ENCODE measurements at regions not wholly inside any gene's neighbourhood (a gene's known extent, or its start where the extent isn't known, plus 50 kb on each side); places are given as distances from the start of the nearest gene placed in this dataset.
A peak's percentile ranks its signal among the peaks of the same experiment; 100 is the strongest.
"Not testable (repeated sequence)": the region's sequence is repeated elsewhere in the genome, so short reads cannot be mapped to it uniquely, and the experiment has no call there.

DNA sequence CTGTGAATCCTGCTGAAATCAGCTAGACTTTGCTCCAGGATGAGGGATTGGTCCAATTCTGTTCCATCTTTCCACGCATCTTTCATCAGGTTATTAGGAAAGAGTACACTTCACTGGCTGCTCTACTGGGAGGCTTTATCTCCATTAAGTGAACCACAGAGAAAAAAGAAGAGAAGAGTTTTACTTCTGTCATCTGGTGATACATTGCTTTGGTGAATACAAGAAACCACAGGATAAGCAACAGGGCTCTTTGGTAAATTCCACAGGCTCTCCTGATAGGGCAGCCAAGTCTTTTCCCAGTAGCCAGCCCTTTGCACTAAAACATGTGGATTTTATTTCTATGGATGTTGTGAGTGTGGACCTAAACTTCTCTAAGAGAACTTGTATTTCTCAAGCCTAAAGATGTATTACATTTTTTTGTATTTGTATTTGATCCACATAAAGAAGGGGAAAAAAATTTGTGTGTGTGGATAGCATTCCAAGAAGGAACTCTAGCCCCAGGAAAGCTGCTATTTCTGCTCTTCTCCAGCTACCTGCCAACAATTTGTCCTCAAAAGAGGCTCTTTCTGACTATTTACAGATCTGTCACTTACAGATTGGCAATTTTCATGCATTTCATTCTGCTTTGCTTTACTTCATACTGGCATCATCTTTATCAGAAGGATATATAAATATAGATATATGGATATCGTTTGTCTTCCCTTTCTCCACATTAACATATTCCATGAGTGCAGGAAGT is 1117.6 kb upstream of the TMEM132C start:
- DNase-seq, result no peak

DNA sequence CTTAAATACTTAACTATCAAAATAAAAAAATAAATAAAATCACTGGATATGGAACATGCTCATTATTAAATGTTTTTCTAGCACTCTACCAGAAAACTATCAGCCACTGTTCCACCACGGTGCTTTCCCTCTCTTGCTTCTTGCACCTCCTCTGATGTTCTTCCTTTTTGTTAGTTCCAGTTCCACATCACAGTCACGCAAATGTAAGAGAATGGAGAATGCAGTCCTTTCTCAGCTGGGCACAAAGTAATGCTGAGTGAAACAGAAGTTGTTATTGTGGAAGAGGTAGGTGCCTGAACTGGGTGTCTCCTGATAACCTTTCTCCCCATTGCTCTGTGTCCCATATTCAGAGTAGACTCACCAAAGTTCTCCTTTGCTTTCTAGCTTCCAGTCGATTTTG is 1116.9 kb upstream of the TMEM132C start:
- no peak for DNase-seq

DNA sequence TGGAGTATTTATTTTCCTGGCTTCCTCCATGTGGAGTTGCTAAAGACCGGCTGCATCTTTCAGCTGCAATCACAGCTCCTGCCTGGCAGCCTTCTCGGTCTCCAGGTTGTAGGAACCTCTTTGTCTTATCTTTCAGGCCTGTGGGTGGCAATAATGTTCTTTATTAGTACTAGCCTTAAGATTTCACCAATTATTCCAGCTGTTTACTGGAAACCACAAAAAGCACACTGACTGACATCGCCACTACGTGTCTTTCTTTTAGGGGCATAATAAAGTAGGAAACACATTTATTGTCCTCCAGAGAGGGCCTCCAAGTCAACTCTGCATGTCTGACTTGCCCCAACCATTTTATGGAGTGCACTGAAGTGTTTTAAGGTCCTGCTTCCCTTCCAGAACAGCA is 1116.5 kb upstream of the TMEM132C start:
- DNase-seq, result no peak

DNA sequence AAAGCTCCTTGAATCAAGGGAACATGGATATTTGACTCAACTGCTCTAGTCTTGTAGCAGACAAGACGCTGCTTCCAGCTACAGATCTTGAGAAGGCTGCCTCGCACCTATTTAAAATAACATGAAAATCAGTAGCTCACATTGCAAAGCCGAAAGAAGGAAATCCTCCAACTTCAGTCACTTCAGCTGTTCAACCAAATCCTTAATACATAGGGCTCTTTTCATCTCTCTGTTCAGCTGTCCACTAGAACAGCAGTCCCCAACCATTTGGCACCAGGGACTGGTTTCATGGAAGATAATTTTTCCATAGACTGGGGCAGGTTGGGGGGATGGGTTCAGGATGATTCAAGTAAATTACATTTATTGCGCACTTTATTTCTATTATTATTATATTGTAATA is 1116.0 kb upstream of the TMEM132C start:
- DNase-seq, result no peak

DNA sequence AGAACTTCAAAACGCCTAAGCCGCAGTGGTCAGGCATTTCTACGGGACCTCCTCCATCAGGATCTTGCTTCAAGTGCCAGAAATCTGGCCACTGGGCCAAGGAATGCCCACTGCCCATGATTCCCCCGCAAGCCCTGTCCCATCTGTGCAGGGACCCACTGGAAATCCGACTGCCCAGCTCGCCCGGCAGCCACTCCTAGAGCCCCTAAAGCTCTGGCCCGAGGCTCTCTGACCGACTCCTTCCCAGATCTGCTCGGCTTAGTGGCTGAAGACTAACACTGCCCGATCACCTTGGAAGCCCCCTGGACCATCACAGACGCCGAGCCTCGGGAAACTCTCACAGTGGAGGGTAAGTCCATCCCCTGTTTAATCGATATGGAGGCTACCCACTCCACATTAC is 1113.0 kb upstream of the TMEM132C start:
- DNase-seq, result no peak

DNA sequence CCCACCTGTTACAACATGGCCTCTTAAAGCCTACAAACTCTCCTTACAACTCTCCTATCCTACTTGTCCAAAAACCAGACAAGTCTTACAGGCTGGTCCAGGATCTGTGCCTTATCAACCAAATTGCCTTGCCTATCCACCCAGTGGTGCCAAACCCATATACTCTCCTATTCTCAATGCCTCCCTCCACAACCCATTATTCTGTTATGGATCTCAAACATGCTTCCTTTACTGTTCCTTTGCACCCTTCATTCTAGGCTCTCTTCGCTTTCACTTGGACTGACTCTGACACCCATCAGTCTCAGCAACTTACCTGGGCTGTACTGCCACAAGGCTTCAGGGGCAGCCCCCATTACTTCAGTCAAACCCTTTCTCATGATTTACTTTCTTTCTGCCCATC is 1112.1 kb upstream of the TMEM132C start:
- DNase-seq, result not testable (repeated sequence)

DNA sequence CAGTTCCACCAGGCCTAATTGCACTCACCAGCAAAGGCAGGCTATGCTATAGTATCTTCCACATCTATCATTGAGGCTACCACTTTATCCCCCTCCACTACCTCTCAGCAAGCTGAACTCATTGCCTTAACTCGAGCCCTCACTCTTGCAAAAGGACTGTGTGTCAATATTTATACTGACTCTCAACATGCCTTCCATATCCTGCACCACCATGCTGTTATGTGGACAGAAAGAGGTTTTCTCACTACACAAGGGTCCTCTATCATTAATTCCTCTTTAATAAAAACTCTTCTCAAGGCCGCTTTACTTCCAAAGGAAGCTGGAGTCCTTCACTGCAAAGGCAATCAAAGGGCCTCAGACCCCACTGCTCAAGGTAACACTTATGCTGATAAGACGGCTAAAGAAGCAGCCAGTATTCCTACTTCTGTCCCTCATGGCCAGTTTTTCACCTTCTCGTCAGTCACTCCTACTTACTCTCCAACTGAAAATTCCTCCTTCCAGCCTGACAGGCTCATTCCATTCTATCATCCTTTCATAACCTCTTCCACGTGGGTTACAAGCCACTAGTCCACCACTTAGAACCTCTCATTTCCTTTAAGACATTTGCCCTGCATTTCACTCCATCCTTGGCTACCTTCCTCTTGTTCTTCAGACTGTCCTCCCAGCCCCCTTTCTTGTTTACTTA is 1110.9 kb upstream of the TMEM132C start:
- not testable (repeated sequence) for DNase-seq

DNA sequence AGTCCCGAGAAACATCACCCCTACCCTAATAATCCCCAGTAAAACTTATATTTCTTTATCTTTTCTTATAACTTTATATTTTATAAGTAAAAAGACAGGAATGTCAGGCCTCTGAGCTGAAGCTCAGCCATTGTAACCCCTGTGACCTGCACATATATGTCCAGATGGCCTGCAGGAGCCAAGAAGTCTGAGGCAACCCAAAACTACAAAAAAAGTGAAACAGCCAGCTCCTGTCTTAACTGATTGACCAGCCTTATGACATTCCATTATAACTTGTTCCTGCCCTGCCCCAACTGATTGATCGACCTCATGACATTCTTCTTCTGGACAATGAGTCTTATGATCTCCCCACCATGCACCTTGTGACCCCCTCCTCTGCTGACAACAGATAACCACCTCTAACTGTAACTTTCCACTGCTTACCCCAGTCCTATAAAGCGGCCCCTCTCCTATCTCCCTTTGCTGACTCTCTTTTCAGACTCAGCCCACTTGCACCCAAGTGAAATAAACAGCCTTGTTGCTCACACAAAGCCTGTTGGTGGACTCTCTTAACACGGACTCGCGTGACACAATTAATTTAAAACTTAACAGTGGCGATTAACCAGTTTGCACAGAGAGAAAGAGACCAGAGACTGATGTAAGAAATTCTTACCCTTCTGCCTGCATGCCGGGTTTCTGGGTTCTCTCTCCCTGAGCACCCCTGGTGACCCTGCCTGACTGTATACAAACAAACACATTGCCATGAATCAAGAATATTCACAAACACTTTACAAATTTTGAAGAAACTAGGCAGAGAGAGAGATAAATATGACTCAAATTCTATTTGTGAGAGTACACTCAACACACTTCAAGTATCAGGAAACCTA is 1109.2 kb upstream of the TMEM132C start:
- DNase-seq, result not testable (repeated sequence)

DNA sequence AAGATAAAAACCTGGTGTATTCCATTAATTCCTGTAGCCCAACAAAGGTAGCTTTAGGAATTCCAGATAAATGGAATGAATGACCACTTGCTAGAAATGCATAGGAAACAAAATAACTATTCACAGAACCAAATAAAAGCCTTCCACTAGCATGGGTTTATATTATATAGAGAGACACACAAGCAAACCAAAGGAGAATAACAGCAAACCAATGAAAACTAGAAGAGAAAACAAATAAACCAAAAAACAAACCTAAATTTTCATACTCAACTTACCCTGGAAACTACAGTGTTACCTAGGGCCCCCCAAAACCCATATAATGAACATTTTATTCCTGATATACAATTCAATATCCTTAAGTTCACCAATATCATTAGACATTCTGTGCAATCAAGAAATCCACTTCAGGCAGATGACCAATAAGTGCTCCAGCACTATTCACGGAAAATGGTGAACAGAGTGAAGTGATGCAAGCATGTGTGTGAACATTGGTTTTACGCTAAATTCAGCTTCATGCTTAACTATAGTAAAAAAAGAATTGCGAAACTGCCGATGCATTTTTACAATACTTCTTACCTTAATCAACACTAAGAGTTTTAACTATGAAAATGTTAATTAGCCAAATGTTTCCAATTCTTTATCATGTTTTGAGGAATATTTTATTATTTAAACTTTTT is 1108.4 kb upstream of the TMEM132C start:
- DNase-seq, result no peak

DNA sequence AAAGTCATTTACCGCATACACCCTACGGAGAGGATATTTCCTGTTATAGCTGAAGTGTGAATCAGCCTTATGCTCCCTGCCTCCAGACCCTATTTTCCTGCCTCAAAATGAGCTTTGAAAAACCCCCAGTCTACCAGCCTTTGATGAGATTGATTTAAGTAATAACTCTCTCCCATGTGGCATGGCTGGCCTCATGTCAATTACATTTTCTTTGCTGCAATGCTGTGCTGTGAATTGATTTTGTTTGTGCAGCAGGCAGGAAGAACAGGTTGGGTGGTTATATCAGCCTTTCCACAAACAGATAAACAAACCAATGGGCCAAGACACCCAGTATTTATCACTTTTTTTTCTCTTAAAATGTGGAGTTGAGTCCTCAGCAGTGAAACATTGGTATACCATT is 1105.5 kb upstream of the TMEM132C start:
- DNase-seq, result no peak

DNA sequence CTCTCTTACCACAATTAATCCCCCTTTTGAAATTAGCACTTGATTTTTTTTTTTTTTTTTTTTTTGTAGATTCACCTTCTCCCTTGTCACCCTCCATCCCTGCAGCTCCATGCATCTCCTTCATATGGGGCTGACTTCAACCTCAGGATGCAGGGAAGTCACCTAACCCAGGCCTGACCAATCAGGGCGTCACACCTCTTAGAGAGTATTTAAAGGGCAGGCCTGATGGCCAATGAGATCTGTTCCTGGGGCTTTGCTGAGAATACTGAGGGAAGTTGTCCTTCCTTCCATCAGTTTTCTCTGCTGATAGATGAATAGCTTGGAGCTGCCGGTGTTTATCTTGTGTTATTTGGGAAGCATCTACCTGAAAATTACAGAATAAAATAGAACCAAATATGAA is 1104.7 kb upstream of the TMEM132C start:
- DNase-seq, result peak in 2 of 51 donors; percentile 7 to 23

DNA sequence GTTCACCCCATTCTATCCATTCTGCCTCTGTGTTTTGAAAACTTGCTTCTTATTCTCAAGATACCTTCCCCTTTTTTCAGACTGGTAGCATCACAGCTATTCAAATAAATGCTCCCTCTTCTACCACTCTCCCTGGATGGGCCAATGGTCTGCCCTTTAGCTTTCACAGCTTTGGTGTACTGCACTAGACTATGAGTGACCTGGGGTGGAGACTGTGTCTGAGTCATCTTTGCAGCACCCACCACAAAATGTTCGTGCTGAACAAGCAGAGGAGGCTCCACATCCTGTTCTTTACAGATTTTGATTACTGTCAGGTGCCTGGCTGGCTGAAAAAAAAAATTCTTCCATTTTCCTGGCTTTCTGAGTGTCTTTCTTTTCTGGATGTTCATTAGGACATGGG is 1104.1 kb upstream of the TMEM132C start:
- DNase-seq, result no peak

DNA sequence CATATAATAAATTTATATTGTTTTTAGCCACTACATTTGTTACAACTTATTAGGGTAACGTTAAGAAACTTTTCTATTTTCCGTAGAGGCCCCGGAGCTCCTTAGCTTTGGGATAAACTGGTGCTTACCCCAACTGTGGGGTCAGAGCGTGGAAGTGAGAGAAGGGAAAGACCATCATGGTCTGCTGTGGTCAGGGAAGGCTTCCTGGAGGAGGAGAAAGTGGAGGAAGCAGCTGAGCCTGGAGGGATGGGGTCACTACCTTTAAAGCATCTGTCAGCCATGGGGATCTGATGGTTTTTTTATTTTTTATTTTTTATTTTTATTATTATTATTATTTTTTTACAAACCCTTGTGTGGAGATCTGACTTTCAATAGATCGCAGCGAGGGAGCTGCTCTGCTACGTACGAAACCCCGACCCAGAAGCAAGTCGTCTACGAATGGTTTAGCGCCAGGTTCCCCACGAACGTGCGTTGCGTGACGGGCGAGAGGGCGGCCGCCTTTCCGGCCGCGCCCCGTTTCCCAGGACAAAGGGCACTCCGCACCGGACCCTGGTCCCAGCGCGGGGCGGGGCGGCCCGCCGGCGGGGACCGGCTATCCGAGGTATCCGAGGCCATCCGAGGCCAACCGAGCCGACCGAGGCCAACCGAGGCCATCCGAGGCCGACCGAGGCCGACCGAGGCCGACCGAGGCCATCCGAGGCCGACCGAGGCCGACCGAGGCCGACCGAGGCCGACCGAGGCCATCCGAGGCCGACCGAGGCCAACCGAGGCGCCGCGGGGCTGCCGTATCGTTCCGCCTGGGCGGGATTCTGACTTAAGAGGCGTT is 1101.2 kb upstream of the TMEM132C start:
- DNase-seq, result peak in 49 of 51 donors; percentile 3 to 87 (median 65)

DNA sequence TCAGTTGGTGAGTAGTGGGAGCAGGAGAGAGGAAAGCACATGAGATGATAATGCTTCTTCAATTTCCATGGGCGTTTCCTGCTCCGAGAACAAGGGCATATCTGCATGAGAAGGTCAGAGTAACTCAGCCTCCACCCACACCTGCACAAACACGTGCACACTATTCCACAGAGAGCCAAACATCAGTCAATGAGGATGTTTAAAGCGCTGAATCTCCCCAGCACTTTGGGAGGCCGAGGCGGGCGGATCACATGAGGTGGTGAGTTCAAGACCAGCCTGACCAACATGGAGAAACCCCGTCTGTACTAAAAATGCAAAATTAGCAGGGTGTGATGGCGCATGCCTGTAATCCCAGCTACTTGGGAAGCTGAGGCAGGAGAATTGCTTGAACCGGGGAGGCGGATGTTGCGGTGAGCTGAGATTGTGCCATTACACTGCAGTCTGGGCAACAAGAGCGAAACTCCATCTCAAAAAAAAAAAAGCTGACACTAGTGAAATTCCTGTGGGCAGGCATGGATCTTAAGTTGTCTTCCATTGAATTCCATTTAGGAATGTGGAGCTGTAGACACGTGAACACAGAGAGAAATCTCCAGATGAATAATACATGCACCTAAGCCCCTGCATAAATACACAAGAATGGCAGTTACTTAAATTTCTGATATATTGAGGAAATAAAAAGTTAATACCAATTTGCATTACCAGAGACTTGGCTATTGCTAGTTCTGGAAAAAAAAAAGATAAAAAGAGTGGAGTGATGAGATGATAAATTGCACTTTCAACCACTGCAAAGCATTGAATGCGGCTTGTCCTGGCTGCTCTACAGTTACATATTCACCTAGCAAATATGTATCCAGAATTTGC is 1097.4 kb upstream of the TMEM132C start:
- no peak for DNase-seq

DNA sequence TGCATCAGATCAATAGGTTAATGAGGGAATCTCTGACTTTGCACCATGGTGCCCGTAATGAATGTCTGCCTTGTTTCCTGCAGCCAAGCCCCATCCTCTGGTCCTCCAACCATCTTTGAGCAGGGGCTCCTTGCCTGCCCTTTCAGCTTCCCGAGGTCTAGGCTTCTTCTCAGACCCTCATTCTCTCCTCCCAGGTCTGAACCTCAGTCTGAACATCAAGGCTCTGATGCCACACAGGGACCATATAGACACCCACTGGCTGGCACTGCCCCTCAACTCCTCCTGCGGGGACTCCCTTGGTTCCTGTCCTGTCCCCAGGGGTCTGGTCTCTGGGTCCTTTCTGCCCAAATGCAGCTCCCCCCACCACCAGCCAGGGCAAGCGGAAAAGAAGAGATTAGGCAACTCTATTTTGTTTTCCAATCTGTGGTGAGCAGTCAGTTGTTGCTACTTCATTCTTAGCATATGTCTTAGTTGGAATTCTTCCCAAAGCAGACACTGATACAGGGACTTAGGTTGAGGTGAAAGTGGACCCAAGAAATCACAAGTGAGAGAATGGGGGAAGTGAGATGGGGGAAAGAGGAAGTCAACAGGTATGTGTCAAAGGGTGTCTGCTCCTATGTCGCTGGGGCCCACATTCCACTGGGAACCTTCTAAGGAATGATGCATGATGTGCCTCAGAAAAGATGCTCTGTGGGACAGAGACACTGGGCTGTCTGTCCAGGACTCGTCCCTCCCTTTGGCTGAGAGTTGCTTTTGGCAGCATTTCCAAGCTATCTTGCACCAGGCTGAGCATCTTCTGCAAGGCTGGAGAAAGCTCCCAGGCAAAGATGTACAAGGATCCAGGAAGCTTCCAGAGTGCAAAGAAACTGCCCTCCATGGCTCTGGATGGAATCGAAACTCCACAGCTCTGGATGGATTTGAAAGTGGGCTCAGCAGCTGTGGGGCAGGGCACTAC is 1096.5 kb upstream of the TMEM132C start:
- DNase-seq, result no peak

DNA sequence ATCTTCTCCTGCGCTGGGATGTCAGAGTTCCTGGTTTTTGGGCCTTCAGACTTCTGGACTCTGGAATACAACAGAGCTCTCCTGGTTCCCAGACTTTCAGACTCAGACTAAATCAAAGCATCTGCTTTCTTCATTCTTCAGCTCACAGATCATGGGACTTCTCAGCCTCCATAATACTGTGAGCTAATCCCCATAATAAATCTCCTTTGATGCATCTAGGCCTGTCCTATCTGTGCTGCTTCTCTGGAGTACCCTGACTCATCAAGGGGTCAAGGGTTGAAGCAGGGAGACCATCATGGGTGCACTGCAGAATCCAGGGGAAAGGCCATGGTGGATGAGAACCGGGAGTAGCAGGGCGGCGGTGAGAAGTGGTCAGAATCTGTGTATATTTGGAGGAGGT is 1094.1 kb upstream of the TMEM132C start:
- DNase-seq, result no peak

DNA sequence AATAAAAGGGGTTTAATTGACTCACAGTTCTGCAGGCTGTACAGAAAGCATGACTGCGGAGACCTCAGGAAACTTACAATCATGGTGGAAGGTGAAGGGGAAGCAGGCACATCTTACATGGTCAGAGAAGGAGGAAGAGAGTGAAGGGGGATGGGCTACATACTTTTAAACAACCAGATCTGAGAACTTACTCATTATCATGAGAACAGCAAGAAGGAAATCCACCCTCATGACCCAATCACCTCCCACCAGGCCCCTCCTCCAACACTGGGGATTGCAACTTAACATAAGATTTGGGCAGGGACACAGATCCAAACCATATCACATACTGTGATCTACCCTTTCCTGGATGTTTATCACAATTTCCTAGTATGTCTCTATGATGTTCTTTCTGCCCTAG is 1093.0 kb upstream of the TMEM132C start:
- DNase-seq, result not testable (repeated sequence)

DNA sequence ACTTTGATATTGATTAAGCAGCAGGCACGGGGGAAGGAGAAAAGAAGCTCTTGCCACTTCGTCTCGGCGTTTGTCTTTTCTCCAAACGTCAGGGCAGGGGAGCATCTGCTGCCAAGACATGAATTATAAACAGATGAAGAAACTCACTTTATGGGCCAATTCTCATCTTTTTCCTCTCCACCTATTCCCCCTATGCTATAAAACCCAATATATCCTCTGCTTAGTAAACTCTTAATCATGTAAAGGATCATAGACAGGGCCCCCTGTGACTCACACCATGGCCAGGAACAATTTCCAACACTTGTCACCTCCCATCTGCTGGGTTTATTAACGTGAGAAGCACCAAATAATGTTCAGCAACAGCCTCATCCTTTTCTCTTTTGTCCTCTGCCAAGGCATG is 1092.1 kb upstream of the TMEM132C start:
- DNase-seq, result no peak

DNA sequence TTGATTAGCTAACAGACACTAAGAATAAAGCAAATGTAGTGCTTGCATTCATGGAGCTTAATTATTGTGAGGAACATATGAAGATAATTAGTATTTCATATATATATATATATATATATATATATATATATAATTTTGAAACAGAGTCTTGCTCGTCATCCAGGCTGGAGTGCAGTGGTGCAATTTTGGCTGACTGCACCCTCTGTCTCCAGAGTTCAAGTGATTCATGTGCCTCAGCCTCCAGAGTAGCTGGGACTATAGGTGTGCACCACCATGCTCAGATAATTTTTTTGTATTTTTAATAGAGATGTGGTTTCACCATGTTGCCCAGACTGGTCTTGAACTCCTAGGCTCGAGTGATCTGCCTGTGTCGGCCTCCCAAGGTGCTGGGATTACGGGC is 1091.6 kb upstream of the TMEM132C start:
- DNase-seq, result no peak

Measured in hypothalamus (tissue), 51 donors.